ENCODE measurements at regions not wholly inside any gene's neighbourhood (a gene's known extent, or its start where the extent isn't known, plus 50 kb on each side); places are given as distances from the start of the nearest gene placed in this dataset.

DNA sequence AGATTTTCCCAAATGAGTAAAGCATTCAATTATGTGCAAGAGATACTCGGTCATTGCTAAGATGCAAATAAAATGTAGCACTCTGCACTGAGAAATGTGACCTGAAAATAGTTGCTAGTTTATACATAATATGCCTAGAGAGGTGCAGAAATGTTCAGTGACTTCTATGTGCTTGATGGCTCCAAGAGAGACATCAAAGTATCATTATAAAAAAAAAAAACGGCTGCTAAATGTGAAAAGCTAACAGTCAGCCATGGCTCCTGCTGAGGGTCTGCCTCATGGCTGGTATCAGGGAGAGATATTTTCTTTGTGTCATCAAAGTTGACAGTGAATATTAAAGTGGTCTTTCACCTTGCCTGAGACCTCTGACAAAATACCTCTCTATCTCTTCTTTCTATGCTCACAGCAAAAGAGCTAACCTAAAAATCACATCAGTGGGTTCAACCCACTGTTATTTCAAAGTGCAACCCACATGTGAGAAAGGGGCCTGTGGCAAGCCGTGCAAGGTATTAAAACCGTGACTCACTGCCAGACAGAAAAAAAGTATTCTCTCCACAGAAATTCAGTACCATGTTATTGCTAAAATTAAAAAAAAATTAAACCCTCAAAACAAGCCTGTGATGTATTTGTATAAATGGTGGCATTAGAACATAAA is 259.0 kb downstream of the HIVEP2 start:
- no peaks in the 10 kb centered on the region for H3K36me3 ChIP-seq
- H3K4me3 ChIP-seq: no peak overlapping the region
- DNase-seq (ENCODE audit: extremely low spot score in 2 of 2): no peak
- TF ChIP-seq POLR2A (IDR thresholded peaks at IDR 0.05): no peak
- no peak for TF ChIP-seq POLR2AphosphoS5 (IDR thresholded peaks at IDR 0.05; ENCODE audit: insufficient read depth in 1 of 2, low read depth in 1 of 2)
- TF ChIP-seq, protein P1, sequence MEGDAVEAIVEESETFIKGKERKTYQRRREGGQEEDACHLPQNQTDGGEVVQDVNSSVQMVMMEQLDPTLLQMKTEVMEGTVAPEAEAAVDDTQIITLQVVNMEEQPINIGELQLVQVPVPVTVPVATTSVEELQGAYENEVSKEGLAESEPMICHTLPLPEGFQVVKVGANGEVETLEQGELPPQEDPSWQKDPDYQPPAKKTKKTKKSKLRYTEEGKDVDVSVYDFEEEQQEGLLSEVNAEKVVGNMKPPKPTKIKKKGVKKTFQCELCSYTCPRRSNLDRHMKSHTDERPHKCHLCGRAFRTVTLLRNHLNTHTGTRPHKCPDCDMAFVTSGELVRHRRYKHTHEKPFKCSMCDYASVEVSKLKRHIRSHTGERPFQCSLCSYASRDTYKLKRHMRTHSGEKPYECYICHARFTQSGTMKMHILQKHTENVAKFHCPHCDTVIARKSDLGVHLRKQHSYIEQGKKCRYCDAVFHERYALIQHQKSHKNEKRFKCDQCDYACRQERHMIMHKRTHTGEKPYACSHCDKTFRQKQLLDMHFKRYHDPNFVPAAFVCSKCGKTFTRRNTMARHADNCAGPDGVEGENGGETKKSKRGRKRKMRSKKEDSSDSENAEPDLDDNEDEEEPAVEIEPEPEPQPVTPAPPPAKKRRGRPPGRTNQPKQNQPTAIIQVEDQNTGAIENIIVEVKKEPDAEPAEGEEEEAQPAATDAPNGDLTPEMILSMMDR (IDR thresholded peaks at IDR 0.05): no peak
- H3K9me3 ChIP-seq: no peaks in the 10 kb centered on the region
- no peak overlapping the region for H3K27ac ChIP-seq
- H3K27me3 ChIP-seq: no peaks in the 10 kb centered on the region
- intact Hi-C loops (cut with DNase I): no loop called here
- H3K4me1 ChIP-seq: no peaks in the 10 kb centered on the region

DNA sequence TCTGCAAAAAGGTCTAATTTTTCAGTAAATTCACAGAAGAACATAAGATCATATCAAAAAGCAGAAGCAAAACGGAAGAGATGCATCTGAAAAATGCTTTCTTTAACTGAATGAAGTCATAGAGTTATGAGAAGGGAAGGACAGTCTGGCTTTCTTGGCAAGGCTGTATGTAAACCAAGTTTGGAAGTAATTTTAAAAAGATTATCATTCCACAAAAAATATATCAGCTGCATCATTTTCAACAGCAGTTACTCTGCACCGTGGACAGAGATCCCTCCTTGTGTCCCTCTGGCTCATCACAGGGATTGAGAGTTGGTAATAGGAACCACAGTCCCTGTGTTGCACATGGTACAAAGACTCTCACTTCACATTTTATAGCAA is 258.5 kb downstream of the HIVEP2 start:
- H3K9me3 ChIP-seq: no peaks in the 10 kb centered on the region
- intact Hi-C loops (cut with DNase I): no loop called here

DNA sequence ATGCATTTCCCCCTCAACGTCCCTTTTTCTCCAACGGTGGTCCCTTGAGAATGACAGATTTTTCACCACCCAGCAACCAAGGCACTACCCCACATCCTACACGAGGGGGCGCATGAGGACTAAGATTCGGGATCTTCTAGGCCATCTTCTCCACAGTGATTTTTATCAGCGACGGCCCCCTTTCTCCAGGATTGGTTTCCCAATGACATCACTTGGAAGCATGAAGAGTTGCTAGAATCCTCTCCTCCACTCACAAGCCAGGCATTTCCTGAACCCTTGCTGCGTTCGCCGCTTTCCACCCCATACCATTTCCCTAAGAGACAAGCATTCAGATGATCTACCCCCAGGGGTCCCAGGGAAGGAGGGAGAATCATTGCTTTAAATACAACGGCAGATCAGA is 252.0 kb downstream of the HIVEP2 start:
- peaks cover 22% of the 10 kb centered on the region for H3K4me1 ChIP-seq
- H3K27ac ChIP-seq: no peak overlapping the region
- no peaks in the 10 kb centered on the region for H3K36me3 ChIP-seq
- H3K27me3 ChIP-seq: no peaks in the 10 kb centered on the region
- intact Hi-C loops (cut with DNase I): loop anchor here (5.0 to 10.0 kb wide), 2 partner anchors 334 to 542 kb away; no protein-coding TSS in a partner anchor
- no peak for DNase-seq (ENCODE audit: extremely low spot score in 2 of 2)
- TF ChIP-seq, protein P1 (IDR thresholded peaks at IDR 0.05): peak; percentile 93 to 94 (median 93)
- TF ChIP-seq POLR2A (IDR thresholded peaks at IDR 0.05): no peak
- no peaks in the 10 kb centered on the region for H3K9me3 ChIP-seq
- H3K4me3 ChIP-seq: no peak overlapping the region

More for the DNA sequence above, 258.5 kb downstream of the HIVEP2 start:
- H3K27ac ChIP-seq: no peak overlapping the region
- TF ChIP-seq, protein P1 (IDR thresholded peaks at IDR 0.05): no peak
- no peak for TF ChIP-seq POLR2A (IDR thresholded peaks at IDR 0.05)
- TF ChIP-seq POLR2AphosphoS5 (IDR thresholded peaks at IDR 0.05; ENCODE audit: insufficient read depth in 1 of 2, low read depth in 1 of 2): no peak
- no peak for DNase-seq (ENCODE audit: extremely low spot score in 2 of 2)
- no peak overlapping the region for H3K4me3 ChIP-seq
- H3K4me1 ChIP-seq: no peaks in the 10 kb centered on the region
- no peaks in the 10 kb centered on the region for H3K27me3 ChIP-seq
- no peaks in the 10 kb centered on the region for H3K36me3 ChIP-seq

DNA sequence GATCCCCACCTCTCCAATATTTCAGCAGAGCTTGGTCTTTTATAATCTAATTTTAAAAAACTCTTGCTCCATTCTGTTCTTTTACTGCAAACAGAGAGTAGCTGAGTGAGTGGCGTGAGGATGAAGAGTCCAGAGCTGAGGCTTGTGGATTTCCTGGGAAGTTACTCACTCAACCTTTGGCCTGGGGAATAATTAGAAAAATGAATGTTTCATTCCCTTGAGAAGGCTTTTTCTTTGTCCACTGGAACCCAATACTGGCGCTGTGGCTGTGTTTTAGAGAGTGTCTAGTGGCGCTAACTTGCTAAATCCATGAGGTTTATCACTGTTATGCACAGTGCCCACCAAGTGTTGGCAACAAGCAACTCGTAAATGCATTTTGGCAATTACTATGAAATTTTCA is 251.5 kb downstream of the HIVEP2 start:
- H3K27ac ChIP-seq: no peak overlapping the region
- no peak for TF ChIP-seq POLR2AphosphoS5 (IDR thresholded peaks at IDR 0.05; ENCODE audit: insufficient read depth in 1 of 2, low read depth in 1 of 2)
- TF ChIP-seq POLR2A (IDR thresholded peaks at IDR 0.05): no peak
- TF ChIP-seq, protein P1 (IDR thresholded peaks at IDR 0.05): no peak
- no peak overlapping the region for H3K4me3 ChIP-seq

DNA sequence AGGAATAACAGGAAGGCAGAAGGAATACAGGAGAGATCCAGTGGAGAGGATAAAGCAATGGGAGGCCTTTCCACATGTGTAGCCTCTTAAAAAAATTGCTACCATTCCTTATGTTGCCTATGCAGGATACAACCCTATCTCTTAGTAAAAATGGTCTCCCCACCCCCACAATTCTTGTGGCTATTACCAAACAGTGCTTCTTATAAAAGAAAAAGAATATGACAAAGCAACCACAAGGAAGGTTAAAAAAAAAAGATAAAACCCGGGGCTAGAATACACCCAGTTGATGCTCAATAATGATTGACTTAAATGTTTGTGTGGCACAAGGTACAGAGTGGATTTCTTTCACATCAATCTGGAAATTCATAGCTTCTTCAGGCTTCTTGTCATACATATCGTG is 250.9 kb downstream of the HIVEP2 start:
- Histone ChIP-seq H3K4me1 (peaks cover 22% of the 10 kb centered on the region), H3K9me3 (no peaks in the 10 kb centered on the region), H3K27ac (no peak overlapping the region), H3K4me3 (no peak overlapping the region), H3K27me3 (no peaks in the 10 kb centered on the region), H3K36me3 (no peaks in the 10 kb centered on the region)
- no peak for TF ChIP-seq POLR2A (IDR thresholded peaks at IDR 0.05)
- no peak for TF ChIP-seq POLR2AphosphoS5 (IDR thresholded peaks at IDR 0.05; ENCODE audit: insufficient read depth in 1 of 2, low read depth in 1 of 2)
- TF ChIP-seq, protein P1 (IDR thresholded peaks at IDR 0.05): no peak
- intact Hi-C loops (cut with DNase I): loop anchor here (5.0 to 10.0 kb wide), 2 partner anchors 333 to 541 kb away; no protein-coding TSS in a partner anchor
- no peak for DNase-seq (ENCODE audit: extremely low spot score in 2 of 2)

More for the DNA sequence above, 251.5 kb downstream of the HIVEP2 start:
- Histone ChIP-seq H3K36me3 (no peaks in the 10 kb centered on the region), H3K9me3 (no peaks in the 10 kb centered on the region), H3K4me1 (peaks cover 22% of the 10 kb centered on the region), H3K27me3 (no peaks in the 10 kb centered on the region)
- intact Hi-C loops (cut with DNase I): loop anchor here (5.0 to 10.0 kb wide), 2 partner anchors 334 to 541 kb away; no protein-coding TSS in a partner anchor
- no peak for DNase-seq (ENCODE audit: extremely low spot score in 2 of 2)
